SIG-M5 treated with dmso at 0.1 percent for 504 hours (cell line): ENCODE measurements at regions not wholly inside any gene's neighbourhood (a gene's known extent, or its start where the extent isn't known, plus 50 kb on each side); places are given as distances from the start of the nearest gene placed in this dataset.

Experiments
- DNase-seq: peaks from one replicate; lab custom pipeline; 2025; ENCODE audit not compliant: unreplicated experiment; lab: John Stamatoyannopoulos, UW

DNA sequence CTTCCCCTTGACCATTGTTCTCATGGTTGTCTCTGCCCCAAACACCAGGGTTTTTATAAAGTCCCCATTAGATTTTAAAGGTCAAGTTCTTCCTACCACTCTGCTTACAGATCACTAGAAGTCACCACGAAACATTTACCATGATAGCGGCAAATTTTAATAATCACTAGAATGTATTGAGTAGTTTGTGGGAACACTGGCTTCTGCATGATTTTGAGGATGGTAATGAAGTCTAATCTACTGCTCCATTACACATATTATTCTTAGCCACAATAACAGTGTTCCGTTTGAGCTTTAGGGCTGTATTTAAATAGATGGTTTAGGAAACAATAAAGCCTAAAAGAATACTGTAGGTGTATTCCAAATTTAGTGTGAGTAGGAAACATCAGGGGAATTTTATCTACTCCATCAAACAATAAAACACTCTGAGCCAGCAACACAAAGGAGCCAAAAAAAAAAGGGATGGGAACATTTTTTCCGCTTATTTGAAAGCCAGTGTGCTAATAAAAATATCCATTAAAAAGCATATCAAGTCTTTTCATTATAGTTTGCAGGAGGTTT lies 49.7 kb downstream of the KLF12 start:
- DNase-seq, result no peak

GRCh38 chr13:74082741-74083160 lies 51.5 kb downstream of the KLF12 start:
- no peak for DNase-seq

DNA sequence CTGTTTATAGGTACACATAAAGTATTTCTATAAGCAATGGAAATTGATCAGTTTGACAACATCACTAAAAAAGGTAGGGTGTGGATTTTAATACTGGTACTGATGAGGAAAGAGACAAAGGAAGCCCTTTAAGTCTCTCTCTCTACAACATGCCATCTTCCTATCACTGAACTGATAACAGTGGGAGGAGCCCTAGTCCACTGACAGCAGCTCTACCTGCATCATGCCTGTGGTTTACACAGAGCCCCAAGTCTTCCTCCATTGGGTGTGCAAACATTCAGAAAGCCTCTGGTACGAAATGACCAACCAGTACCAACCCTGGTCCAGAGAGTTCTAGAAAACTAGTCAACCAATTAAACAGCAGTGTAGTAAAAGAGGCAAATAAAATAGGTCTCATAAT lies 53.4 kb downstream of the KLF12 start:
- DNase-seq, result no peak

- DNase-seq, result no peak
These were observed 56.4 kb downstream of the KLF12 start for GRCh38 chr13:74077792-74078191.

- DNase-seq, result no peak
These were observed 56.8 kb downstream of the KLF12 start for GRCh38 chr13:74077375-74077774.

- no peak for DNase-seq
These were observed 59.5 kb downstream of the KLF12 start for GRCh38 chr13:74074723-74075122.

DNA sequence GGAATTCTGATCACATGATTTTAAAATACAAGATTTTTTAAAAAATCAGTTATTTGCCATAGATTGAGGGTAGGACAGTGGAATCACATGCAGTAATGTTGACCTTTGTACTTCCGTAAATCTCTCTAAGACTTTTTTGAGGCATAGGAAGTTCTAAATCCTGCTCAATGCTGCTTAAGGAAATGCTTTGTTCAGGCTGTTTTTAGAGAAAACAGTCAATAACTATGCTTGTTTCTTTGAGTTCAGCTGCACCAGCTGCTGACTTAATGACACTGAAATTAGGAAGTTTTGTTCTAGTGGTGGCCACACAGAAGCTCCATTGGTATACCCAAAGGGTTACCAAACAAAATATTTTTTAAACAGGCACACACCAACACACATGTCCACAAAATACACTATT lies 60.9 kb downstream of the KLF12 start:
- DNase-seq, result no peak

- no peak for DNase-seq
These were observed 63.7 kb downstream of the KLF12 start for GRCh38 chr13:74070513-74070912.

DNA sequence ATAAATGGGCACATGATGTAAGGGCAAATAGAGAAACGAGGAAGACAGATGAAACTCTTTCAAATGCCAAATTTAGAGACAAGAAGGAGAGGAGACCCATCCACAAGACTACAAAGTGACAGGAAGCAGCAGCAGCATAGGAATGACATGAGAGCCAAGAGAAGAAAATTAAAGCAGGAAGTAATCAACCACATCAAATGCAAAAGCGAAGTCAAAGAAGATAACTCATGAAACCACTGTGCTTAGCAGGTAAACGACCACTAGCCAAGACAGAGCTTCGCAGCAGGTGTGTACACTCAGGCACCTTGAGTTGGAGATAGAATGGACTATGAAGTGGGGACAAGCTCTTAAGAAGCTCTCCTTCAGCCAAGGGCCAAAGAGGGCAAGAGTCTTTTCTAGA lies 64.1 kb downstream of the KLF12 start:
- DNase-seq, result no peak

- DNase-seq, result no peak
These were observed 65.7 kb downstream of the KLF12 start for GRCh38 chr13:74068471-74068870.

DNA sequence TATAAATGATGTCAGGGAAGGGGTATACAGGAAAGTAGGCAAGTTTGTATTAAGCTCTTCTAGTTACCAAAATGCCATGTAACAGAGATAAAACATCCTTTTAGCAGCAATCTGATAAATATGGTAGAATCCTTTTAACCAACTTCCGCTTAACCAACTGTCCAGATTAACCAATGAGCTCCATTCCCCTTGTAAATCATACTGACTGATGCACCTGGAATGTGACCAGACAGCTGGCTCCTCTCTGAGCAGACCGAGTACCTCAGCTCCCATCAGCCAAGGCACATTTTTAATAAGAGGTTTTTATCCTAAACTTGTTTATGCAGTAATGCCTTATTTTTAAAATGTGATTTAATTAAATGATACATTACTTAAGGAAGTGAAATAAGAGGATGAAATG lies 66.4 kb downstream of the KLF12 start:
- DNase-seq, result no peak

GRCh38 chr13:74066937-74067336 lies 67.3 kb downstream of the KLF12 start:
- DNase-seq, result no peak

- DNase-seq, result no peak
These were observed 69.3 kb downstream of the KLF12 start for GRCh38 chr13:74064805-74065312.

DNA sequence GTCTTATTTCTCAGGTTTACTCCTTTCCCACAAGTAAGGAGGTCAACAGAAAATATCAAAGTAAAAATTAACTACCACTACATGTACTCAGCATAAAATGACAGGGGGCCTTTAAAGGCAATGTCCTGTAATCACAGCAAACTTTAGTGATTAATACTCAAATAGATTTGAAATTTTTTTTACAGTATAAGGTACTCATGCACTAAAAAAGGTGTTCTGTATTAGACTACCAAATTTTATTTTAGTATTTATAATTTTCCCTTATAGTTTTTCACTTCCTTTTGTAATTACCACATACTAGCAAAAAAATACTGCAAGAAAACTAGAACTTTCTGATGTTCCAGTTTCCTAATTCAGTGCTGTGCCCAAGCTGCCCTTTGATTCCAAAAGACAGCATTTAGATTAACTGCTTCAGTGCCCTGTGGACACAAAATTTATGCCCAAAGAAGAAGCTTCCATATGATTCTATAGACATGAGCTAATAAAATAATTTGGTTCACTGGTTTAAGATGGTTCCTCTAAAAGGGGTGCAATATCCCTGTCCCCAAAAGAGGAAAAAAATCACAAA lies 70.6 kb downstream of the KLF12 start:
- DNase-seq, result no peak

GRCh38 chr13:74062933-74063332 lies 71.3 kb downstream of the KLF12 start:
- no peak for DNase-seq

- no peak for DNase-seq
These were observed 72.1 kb downstream of the KLF12 start for GRCh38 chr13:74061926-74062595.

GRCh38 chr13:74056801-74057542 lies 77.2 kb downstream of the KLF12 start:
- DNase-seq, result no peak

DNA sequence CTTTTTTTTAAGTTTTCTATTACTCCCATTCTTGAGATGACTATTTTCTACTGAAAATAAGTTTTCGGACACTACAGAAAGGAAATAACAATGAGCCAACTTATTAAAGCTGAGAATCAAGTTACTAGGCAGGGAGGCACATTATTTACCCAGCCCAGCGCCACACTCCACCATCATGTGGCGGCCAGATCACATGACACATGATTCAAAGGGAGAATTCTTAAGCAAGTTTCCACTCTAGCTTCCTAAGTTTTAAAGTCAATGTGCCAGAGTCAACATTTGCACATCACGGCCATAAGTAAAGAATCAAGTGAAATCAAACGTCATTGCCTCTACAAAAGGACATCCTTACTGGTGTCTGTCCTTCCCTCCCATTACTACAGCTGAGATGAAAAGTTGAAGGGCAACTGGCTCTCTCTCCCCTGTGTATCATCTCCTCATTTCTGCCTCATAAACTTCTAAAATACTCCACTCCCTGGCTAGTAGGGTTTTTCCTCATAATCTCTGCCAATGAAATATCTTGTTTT lies 81.7 kb downstream of the KLF12 start:
- DNase-seq, result no peak

GRCh38 chr13:74048756-74049155 lies 85.4 kb downstream of the KLF12 start:
- DNase-seq, result no peak

DNA sequence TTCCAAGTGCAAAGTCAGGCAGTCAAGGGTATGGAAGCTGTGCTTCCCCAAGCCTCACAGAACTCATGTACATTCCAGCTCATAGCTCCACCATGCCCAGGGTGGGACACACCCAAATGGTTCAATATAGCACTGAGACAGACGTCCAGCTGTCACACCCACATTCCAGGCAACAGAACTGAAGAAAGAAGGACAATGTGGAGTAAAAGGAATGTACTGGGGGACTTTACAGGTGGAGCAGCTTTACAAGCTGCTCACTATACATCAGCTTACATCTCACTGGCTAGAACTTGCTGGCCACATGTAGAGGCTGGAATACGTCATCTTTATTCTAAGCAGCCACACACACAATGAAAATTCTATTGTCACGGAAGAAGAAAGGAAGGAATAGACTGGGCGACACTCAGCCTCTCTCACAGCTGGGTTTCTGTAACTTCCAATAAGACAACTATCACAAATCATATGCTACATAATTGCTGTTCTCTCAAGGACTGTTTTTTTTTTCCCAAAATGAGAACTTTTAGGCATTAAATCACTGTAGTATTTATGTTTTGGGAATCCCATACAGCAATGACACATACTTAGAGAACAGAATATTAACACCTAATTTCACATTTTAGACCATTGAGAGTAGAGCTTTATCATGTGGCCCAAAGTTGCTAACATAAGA lies 86.1 kb downstream of the KLF12 start:
- DNase-seq, result no peak

DNA sequence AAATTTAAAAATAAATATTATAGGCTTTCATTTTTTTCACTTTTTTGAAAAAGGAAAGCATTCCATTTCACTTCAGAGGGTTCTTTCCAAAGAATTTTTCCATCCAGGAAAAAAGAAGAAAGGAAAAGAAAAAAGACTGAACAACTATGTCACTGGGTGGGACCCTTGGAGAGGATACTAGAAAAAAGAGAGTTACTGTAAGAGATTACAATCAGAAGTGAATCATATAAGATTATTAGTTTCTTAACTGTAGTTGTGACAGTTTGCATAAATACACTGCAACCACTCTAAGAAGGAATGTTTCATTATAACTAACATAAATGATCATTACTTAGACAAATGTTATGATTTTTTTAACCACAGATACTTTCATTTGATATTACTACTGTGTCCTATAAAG lies 87.8 kb downstream of the KLF12 start:
- no peak for DNase-seq
